ENCODE measurements at regions not wholly inside any gene's neighbourhood (a gene's known extent, or its start where the extent isn't known, plus 50 kb on each side); places are given as distances from the start of the nearest gene placed in this dataset.

DNA sequence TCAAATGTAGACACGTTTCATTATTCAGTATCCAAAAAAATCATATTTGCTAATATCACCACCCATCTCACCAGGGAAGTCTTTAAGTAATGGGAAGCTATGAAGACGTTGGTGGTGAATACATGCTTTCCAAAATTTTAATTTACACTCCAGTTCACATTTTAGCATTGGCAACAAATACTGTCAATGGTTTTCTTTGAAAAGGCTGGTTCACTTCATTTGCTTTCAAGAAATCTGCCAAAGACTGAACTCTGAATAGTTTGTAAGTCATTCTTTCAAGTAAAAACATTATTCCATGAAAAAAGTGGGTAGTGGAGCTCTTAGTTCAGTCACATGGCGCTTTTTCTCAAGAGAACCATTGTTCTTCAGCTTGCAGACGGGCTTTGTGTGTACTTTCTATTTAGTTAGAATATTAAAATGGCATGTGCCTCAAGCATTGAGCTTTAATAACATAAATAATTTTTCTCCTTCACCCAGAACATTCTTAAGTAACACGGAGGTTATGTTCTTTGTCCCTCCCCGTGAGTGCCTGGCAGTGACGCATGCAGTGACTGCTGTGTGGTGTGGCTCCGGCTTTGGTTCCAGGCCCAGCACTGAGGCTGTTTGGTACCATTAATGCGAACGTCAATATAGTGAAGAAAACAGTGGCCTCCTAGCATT is 300.0 kb upstream of the HDAC4 start:
- no peak for DNase-seq

GRCh38 chr2:239697399-239698164 is 296.8 kb upstream of the HDAC4 start:
- DNase-seq: no peak

GRCh38 chr2:239696559-239697207 is 295.9 kb upstream of the HDAC4 start:
- DNase-seq: no peak

DNA sequence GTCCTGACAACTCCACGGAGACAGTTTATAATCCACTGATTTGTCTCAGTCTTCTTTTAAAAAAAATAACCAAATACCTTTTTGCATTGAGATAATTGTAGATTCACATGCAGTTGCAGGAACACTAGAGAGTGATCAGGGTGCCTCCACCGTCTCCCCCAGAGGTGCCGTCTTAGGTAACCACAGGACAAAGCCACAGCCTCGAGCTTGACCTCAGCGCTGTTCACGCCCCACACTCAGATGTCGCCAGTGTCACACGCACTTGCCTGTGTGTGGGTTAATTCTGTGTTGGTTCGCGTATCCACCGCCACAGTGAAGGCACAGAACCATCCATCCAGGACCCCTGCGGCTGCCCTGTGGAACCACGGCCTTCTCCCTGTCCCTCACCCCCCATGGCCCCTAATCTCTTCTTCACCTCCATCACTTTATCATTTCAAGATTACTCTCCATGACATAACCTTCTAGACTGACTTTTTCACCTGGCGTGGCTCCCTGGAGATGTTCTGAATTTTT is 295.0 kb upstream of the HDAC4 start:
- DNase-seq: no peak

GRCh38 chr2:239695106-239695727 is 294.4 kb upstream of the HDAC4 start:
- no peak for DNase-seq

- no peak for DNase-seq
Measured at GRCh38 chr2:239694487-239694886, 293.7 kb upstream of the HDAC4 start.

- no peak for DNase-seq
Measured at GRCh38 chr2:239693761-239694415, 293.1 kb upstream of the HDAC4 start.

GRCh38 chr2:239693330-239693729 is 292.5 kb upstream of the HDAC4 start:
- DNase-seq: no peak

DNA sequence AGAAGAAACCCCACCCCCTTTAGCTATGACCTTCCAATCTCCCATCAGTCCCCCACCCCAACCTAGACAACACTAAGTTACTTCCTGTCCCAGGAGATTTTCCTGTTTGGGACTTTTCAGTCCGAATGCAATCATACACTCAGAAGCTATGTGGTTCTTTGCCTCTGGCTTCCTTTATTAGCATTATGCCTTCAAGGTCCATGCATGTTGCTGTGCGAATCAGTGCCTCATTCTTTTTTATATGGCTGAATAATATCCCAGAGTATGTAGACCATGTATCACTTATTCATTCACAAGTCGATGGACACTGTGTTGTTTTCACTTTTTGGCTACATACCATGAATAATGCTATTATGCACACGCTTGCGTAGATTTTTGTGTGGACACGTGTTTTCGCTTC is 292.1 kb upstream of the HDAC4 start:
- no peak for DNase-seq

DNA sequence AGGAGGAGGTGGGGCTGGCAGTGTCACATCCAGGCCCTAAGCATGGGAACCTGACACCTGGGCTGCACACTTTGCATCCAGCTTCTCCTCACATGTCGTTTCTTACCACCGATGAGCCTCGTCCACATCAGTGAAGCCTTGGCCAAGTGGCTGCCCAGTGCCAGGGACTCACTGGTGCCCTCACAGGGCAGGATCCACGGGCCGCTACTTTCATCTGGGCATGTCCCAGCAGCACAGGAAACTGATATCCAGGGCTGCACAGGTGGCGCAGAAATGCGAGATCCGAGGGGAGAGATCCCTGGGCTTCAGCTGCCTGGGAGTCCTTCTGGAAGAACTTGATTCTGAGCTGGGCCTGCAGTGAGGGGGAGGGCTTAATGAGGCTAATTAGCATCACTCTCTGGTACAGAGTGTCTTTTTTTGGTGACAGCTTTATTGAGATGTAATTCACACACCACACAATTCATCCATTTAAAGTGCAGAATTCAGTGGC is 291.6 kb upstream of the HDAC4 start:
- no peak for DNase-seq

DNA sequence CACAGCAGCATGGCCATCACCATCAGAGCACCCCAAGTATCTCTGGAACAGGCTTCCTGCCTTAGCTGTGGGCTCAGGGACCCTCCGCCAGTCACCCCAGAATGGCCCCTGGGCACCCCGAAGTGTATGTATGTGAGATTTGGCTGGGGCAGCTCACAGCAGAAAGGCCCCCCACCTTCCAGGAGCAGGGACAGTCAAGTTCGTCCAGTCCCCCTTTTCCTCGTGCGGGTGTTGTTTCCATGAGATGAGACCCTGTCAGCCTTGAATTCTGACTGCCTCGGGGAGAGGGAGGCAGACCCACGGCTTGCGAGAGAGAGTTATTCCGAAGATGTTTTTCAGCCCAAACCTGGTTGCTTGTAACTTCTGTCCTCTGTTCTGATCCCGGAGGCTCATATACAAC is 290.9 kb upstream of the HDAC4 start:
- no peak for DNase-seq

DNA sequence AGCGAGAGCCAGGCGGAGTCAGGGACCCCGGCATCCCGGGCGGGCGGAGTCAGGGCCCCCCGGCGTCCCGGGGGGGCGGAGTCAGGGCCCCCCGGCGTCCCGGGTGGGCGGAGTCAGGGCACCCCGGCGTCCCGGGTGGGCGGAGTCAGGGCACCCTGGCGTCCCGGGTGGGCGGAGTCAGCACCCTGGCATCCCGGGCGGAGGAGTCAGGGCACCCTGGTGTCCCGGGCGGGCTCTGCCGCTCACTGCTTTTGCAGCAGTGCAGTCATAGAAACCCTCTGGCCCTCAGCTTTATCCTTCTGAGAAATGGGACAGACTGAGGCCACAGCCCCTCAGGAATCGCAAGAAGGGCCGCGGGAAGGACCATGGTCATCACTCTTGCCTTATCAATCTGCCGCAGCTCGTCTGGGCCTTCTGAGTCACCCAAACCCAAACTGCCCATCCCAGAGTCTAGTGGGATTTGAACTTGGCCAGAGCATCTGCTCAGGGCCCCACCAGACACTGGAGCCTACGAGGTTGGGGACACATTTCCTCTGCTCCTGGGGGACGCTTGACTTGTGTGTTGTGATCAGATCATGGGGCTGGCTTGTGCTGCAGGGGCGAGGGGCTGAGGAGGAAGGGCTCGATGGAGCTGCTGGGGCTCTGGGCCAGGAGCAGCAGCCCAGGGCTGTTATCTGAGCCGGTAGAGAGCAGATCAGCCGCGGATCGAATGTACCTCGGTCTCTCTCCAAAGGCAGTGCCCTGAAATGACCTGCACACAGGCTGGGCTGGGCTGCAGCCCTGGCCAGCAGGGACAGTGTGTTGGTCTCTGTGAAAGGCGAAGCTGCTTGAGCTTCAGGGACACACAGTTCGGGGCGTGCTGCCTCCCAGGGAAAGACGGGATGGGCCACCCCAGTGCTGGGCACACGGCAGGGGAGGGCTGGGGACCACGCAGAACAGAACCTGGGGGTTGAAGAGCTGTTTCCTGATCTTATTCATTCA is 290.1 kb upstream of the HDAC4 start:
- DNase-seq: no peak

DNA sequence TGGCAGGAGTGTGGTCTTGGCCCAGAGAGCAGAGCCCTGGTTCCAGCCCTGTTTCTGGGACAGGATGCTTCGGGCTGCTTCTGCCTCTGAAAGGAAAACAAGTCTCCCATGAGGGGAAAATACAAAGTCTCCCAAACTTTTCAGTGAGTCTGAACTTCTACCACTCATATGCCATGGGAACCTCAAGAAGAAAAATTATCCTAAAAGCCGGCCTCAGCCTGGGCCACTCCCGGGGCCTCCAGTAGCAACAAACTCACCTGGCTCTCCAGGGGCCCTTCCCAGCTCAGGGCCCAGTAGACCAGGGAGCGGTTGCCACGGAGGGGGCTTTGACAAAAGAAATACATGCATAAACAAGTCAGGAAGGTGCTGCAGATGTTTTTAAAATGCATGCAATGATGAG is 289.2 kb upstream of the HDAC4 start:
- no peak for DNase-seq

- no peak for DNase-seq
Measured at GRCh38 chr2:239689410-239689809, 288.6 kb upstream of the HDAC4 start.

- no peak for DNase-seq
Measured at GRCh38 chr2:239688840-239689239, 288.0 kb upstream of the HDAC4 start.

DNA sequence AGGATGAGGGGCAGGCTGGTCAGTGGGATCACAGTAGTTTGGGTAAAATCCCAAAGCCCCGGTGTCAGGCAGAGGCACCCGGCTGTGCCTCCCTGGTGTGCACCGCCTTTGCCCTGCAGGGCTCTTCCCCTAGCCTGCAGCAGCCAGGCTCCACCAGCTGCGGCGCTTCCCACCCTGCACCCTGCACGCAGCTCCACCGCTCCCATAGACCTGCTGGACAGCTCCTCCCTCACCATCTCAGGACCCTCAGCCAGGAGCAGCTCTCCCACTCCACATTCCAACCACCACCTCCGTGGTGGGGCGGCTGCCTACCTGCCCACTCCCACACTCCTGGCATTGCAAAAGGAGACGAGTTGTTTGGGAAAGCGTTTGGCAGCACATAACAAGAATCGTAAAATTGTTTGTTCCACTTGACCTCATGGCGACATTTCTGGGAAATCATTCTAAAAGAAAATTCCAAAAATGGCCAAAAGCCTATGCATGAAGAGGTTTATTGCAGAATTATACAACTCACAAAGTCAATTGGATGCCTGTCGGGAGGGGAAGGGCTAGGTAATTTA is 287.4 kb upstream of the HDAC4 start:
- DNase-seq: no peak

GRCh38 chr2:239687441-239687840 is 286.6 kb upstream of the HDAC4 start:
- DNase-seq: no peak

DNA sequence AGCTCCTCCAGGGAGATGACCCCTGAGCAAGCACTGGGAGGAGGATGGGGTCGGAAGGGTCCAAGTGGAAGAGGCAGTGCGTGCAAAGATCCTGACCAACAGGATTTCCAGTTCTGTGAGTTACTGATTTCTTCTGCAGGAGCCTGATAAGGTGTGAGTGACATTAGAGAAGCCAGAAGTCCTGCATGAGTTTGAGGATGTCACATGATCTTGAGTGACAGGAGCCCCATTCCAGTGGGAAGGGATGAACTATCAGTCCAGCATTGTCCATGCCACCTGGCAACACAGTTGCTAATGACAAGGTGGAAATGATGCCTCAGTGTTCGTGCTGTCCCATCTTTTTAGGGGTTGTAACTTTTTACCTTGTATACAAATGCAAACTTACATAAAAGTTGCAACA is 285.1 kb upstream of the HDAC4 start:
- DNase-seq: no peak

GRCh38 chr2:239685556-239685955 is 284.7 kb upstream of the HDAC4 start:
- no peak for DNase-seq

DNA sequence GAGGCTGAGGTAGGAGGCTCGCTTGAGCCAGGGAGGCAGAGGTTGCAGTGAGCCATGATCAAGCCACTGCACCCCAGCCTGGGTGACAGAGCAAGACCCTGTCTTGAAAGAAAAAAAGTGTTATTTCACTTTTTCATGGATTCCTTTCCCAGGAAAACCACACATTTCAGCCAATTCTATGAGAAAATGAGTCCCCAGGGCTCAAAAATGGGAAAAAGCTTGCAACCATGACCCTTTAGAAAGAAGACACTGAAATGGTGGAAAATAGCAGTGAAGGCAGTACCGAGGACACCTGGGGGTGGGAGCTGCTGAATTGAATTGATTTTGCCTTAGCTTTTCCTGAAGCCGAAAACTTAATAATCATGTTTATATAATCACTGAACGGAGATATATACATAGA is 284.2 kb upstream of the HDAC4 start:
- no peak for DNase-seq

DNA sequence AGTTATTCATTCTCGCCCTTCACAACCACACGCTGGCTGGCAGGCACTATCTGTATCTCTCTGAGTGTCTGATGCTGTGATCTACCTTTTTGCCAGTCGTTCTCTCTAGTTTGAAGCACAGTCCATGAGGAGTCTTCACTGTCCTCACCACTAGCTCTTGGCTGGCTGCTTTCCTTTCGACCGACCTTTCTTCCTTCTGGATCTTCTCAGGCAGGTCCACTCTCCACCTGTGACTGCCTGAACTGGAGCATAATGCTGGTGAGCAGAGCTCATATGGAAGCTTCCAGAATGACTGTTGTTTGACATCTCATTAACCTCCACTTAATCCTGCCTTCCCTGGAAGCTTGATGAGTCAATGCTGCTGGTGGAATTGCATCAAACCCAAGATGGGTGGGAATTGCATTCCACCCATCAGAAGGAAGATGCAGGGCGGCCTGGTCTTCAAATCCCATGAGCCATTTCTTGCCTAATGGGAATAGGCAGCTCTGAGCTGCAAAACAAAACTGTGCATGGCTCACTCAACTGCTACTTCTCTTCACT is 283.5 kb upstream of the HDAC4 start:
- DNase-seq: no peak
